GM21737 (cell line): ENCODE measurements at regions not wholly inside any gene's neighbourhood (a gene's known extent, or its start where the extent isn't known, plus 50 kb on each side); places are given as distances from the start of the nearest gene placed in this dataset.

Source experiments
- ATAC-seq: cut with Tn5 transposase; IDR thresholded peaks from one replicate; pipeline ENCODE4 v1.9.1; 2021; ENCODE audit warnings: mild to moderate bottlenecking, moderate library complexity; ENCODE audit not compliant: unreplicated experiment

GRCh38 chr7:131011432-131011742 is 277.4 kb upstream of the KLF14 start:
- ATAC-seq, result no peak

- ATAC-seq, result no peak
Observed at GRCh38 chr7:131011976-131012375, 278.0 kb upstream of the KLF14 start.

- ATAC-seq, result no peak
Observed at GRCh38 chr7:131012477-131013031, 278.5 kb upstream of the KLF14 start.

- ATAC-seq, result no peak
Observed at GRCh38 chr7:131013716-131014115, 279.7 kb upstream of the KLF14 start.

GRCh38 chr7:131014906-131015656 is 281.1 kb upstream of the KLF14 start:
- no peak for ATAC-seq

- ATAC-seq, result no peak
Observed at GRCh38 chr7:131015657-131015958, 281.6 kb upstream of the KLF14 start.

- no peak for ATAC-seq
Observed at GRCh38 chr7:131016230-131016629, 282.2 kb upstream of the KLF14 start.

- ATAC-seq, result no peak
Observed at GRCh38 chr7:131019351-131019750, 285.3 kb upstream of the KLF14 start.

- peak; percentile 35 for ATAC-seq
Observed at GRCh38 chr7:131020759-131021261, 286.8 kb upstream of the KLF14 start.

GRCh38 chr7:131021460-131021859 is 287.5 kb upstream of the KLF14 start:
- ATAC-seq, result peak; percentile 36

GRCh38 chr7:131021902-131022301 is 287.9 kb upstream of the KLF14 start:
- ATAC-seq, result no peak

- ATAC-seq, result peak; percentile 49
Observed at GRCh38 chr7:131026297-131027000, 292.4 kb upstream of the KLF14 start.

- no peak for ATAC-seq
Observed at GRCh38 chr7:131027287-131027773, 293.3 kb upstream of the KLF14 start.

- ATAC-seq, result no peak
Observed at GRCh38 chr7:131028295-131028694, 294.3 kb upstream of the KLF14 start.

GRCh38 chr7:131029002-131029401 is 295.0 kb upstream of the KLF14 start:
- no peak for ATAC-seq

GRCh38 chr7:131031099-131031868 is 296.4 kb upstream of the MKLN1 start:
- ATAC-seq, result peak; percentile 56

GRCh38 chr7:131032786-131033185 is 294.9 kb upstream of the MKLN1 start:
- no peak for ATAC-seq

- no peak for ATAC-seq
Observed at GRCh38 chr7:131034166-131034881, 293.4 kb upstream of the MKLN1 start.

GRCh38 chr7:131035088-131035770 is 292.4 kb upstream of the MKLN1 start:
- ATAC-seq, result no peak

GRCh38 chr7:131038153-131038552 is 289.5 kb upstream of the MKLN1 start:
- ATAC-seq, result no peak
